ENCODE measurements at regions not wholly inside any gene's neighbourhood (a gene's known extent, or its start where the extent isn't known, plus 50 kb on each side); places are given as distances from the start of the nearest gene placed in this dataset.

- no peaks in the 10 kb centered on the region for H3K9me3 Mint-ChIP-seq
- H3K4me2 ChIP-seq (replicated peaks; ENCODE audit: extremely low read depth, low read length, poor library complexity, severe bottlenecking): no peak overlapping the region
- intact Hi-C loops (cut with micrococcal nuclease): no loop called here
These were observed 271.0 kb downstream of the TNS1 start for GRCh38 chr2:217731805-217732204.

GRCh38 chr2:217729421-217730053, 273.3 kb downstream of the TNS1 start:
- 88% methylated on average over 3 of the region's 5 CpGs for WGBS (ENCODE audit: insufficient coverage)
- Mint-ChIP-seq H3K4me1 (no peaks in the 10 kb centered on the region), H3K4me3 (no peak overlapping the region), H3K27me3 (ENCODE audit: low read depth in 3 of 3) (peaks cover 7 to 36% (median 14%) of the 10 kb centered on the region in 3 donors), H3K27ac (no peak overlapping the region), H3K36me3 (no peaks in the 10 kb centered on the region), H3K9me3 (no peaks in the 10 kb centered on the region)
- Histone ChIP-seq H2AFZ (ENCODE audit: insufficient read depth, low read depth, low read length, poor library complexity, severe bottlenecking) (no peak overlapping the region), H3K9ac (ENCODE audit: insufficient read depth, low read length, poor library complexity, severe bottlenecking) (no peak overlapping the region), H3K27ac (ENCODE audit: low read depth in 1 of 2, low read length in 2 of 2) (no peak overlapping the region), H3K4me2 (replicated peaks; ENCODE audit: extremely low read depth, low read length, poor library complexity, severe bottlenecking) (no peak overlapping the region), H3K9me3 (replicated peaks in 1 of 2; ENCODE audit: control insufficient read depth in 1 of 2, insufficient read depth in 1 of 2, low read length in 2 of 2) (no peaks in the 10 kb centered on the region), H3K27me3 (ENCODE audit: control insufficient read depth in 2 of 2, insufficient read depth in 2 of 2, low read length in 2 of 2) (peaks cover 4 to 5% of the 10 kb centered on the region in 2 donors), H4K20me1 (ENCODE audit: insufficient read depth, low read length) (no peaks in the 10 kb centered on the region), H3K4me3 (replicated peaks in 1 of 3; ENCODE audit: low read depth in 2 of 3, low read length in 3 of 3) (no peak overlapping the region), H3K4me1 (ENCODE audit: control insufficient read depth in 1 of 2, insufficient read depth in 2 of 2, low read length in 2 of 2) (no peaks in the 10 kb centered on the region), H3K36me3 (replicated peaks in 1 of 2; ENCODE audit: control insufficient read depth in 1 of 2, insufficient read depth in 2 of 2, low read length in 2 of 2) (no peaks in the 10 kb centered on the region), H3K79me2 (ENCODE audit: insufficient read depth, low read length) (no peaks in the 10 kb centered on the region)
- no peak for DNase-seq
- intact Hi-C loops (cut with micrococcal nuclease): no loop called here
- TF ChIP-seq CTCF (IDR thresholded peaks at IDR 0.05): no peak

More at GRCh38 chr2:217731805-217732204, 271.0 kb downstream of the TNS1 start:
- DNase-seq: no peak
- Histone ChIP-seq H3K4me3 (replicated peaks in 1 of 3; ENCODE audit: low read depth in 2 of 3, low read length in 3 of 3) (no peak overlapping the region), H3K9ac (ENCODE audit: insufficient read depth, low read length, poor library complexity, severe bottlenecking) (no peak overlapping the region), H3K27me3 (ENCODE audit: control insufficient read depth in 2 of 2, insufficient read depth in 2 of 2, low read length in 2 of 2) (peaks cover 4 to 5% of the 10 kb centered on the region in 2 donors), H3K9me3 (replicated peaks in 1 of 2; ENCODE audit: control insufficient read depth in 1 of 2, insufficient read depth in 1 of 2, low read length in 2 of 2) (no peaks in the 10 kb centered on the region), H4K20me1 (ENCODE audit: insufficient read depth, low read length) (no peaks in the 10 kb centered on the region), H2AFZ (ENCODE audit: insufficient read depth, low read depth, low read length, poor library complexity, severe bottlenecking) (no peak overlapping the region), H3K36me3 (replicated peaks in 1 of 2; ENCODE audit: control insufficient read depth in 1 of 2, insufficient read depth in 2 of 2, low read length in 2 of 2) (no peaks in the 10 kb centered on the region), H3K27ac (ENCODE audit: low read depth in 1 of 2, low read length in 2 of 2) (no peak overlapping the region), H3K4me1 (ENCODE audit: control insufficient read depth in 1 of 2, insufficient read depth in 2 of 2, low read length in 2 of 2) (no peaks in the 10 kb centered on the region), H3K79me2 (ENCODE audit: insufficient read depth, low read length) (no peaks in the 10 kb centered on the region)
- H3K4me3 Mint-ChIP-seq: no peak overlapping the region
- 94% methylated on average over 2 of the region's 2 CpGs for WGBS (ENCODE audit: insufficient coverage)
- no peak overlapping the region for H3K27ac Mint-ChIP-seq
- no peaks in the 10 kb centered on the region for H3K4me1 Mint-ChIP-seq
- peaks cover 4 to 32% (median 11%) of the 10 kb centered on the region in 3 donors for H3K27me3 Mint-ChIP-seq (ENCODE audit: low read depth in 3 of 3)
- no peak for TF ChIP-seq CTCF (IDR thresholded peaks at IDR 0.05)
- H3K36me3 Mint-ChIP-seq: no peaks in the 10 kb centered on the region

Data from CD14-positive monocyte (primary cell).